ENCODE measurements at regions not wholly inside any gene's neighbourhood (a gene's known extent, or its start where the extent isn't known, plus 50 kb on each side); places are given as distances from the start of the nearest gene placed in this dataset.

DNA sequence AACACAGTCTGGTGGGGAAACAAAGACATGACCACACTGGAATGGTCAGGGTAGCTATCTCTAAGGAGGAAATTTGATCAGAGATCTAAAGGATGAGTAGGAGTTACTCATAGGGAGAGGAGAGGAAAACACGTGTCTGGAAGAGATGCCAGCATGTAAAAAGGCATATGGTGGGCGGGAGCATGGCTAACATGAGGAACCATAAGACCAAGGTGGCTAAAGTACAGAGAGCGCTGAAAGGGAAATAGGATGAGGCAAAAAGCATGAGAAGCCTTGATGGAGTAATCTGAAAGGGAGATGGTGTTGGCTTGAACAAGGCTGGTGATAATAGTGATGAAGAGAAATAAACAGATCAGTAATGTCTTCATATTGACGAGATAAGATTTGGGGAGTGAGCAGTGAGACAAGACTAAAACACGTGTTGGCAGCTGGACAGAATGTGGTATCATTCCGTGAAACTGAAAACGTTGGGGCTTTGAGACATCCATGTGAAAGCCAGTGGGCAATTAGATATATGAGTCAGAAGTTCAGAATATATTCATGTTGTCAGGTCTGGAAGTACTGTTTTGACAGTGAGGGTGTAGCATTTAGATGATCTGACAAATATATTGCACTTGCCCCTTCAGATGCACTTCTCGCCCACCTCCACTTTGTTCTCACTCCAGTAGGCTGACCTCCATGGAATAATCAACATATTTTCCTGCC is 209.1 kb upstream of the KCNN2 start:
- TF ChIP-seq CTCF (IDR thresholded peaks at IDR 0.05) (no peak), POLR2A (IDR thresholded peaks at IDR 0.05) (no peak)
- Histone ChIP-seq H3K4me3 (no peak overlapping the region), H3K4me1 (no peaks in the 10 kb centered on the region), H3K27ac (no peak overlapping the region), H3K9me3 (peaks cover 0 to 29% (median 6%) of the 10 kb centered on the region in 12 donors), H3K27me3 (no peaks in the 10 kb centered on the region), H3K36me3 (no peaks in the 10 kb centered on the region)
- intact Hi-C loops (cut with DNase I) = no loop called here
- WGBS, 4 donors = 72 to 77% (median 73%) methylated on average over 8 of the region's 8 CpGs
- DNase-seq (no peak), ATAC-seq (no peak)

DNA sequence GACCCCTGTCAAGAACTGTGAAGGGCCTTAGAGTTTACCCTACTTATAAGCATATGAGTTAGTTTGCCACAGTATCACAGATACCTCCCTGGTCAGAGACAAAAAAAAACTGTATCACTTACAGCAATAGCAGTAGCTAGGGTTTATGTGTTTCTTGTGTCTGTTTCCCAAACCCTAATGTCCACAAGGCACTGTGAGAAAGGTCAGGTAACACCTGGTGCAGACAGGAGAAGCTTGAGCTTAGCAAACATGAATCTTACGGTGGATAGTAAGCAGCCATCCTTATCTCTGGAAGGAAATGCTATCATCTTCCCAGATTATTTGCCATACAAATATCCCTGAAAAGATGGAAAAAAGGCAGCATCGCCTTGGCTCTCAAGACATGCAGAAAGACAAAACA is 208.5 kb upstream of the KCNN2 start:
- no peaks in the 10 kb centered on the region for H3K36me3 ChIP-seq
- WGBS, 4 donors = 77 to 90% (median 79%) methylated on average over 2 of the region's 2 CpGs
- TF ChIP-seq CTCF (IDR thresholded peaks at IDR 0.05) (no peak), POLR2A (IDR thresholded peaks at IDR 0.05) (no peak)

GRCh38 chr5:114153833-114154232 is 208.0 kb upstream of the KCNN2 start:
- 57 to 80% (median 75%) methylated on average over 1 of the region's 1 CpG for WGBS, 4 donors
- H3K27me3 ChIP-seq = no peaks in the 10 kb centered on the region
- intact Hi-C loops (cut with DNase I) = no loop called here
- no peak overlapping the region for H3K27ac ChIP-seq
- no peaks in the 10 kb centered on the region for H3K4me1 ChIP-seq
- no peak for DNase-seq
- TF ChIP-seq POLR2A (IDR thresholded peaks at IDR 0.05) = no peak
- no peak for TF ChIP-seq CTCF (IDR thresholded peaks at IDR 0.05)
- ATAC-seq = peak in 1 of 4 donors; percentile 29
- no peak overlapping the region for H3K4me3 ChIP-seq
- peaks cover 0 to 29% (median 6%) of the 10 kb centered on the region in 12 donors for H3K9me3 ChIP-seq
- no peaks in the 10 kb centered on the region for H3K36me3 ChIP-seq

More for the DNA sequence above, 208.5 kb upstream of the KCNN2 start:
- DNase-seq = no peak
- peaks cover 0 to 29% (median 6%) of the 10 kb centered on the region in 12 donors for H3K9me3 ChIP-seq
- no peaks in the 10 kb centered on the region for H3K4me1 ChIP-seq
- no peaks in the 10 kb centered on the region for H3K27me3 ChIP-seq
- no peak overlapping the region for H3K4me3 ChIP-seq
- ATAC-seq = no peak
- intact Hi-C loops (cut with DNase I) = no loop called here
- H3K27ac ChIP-seq = no peak overlapping the region

DNA sequence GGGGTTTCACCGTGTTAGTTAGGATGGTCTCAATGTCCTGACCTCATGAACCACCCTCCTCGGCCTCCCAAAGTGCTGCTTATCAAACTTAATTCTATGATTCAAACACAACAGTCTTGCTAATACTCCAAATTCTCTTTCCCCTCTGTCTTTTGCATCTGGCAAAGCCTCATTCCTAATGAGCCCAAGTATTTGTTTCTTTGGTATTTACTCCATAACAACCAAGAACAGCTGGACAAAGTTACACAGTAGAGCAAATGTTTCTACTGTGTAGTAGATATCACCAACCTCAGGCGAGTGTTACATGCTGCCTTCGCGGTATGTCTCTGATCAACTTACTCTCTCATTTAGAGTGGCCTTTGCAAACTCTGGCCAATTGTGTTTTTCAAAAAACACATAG is 195.8 kb upstream of the KCNN2 start:
- intact Hi-C loops (cut with DNase I) = no loop called here
- Histone ChIP-seq H3K4me3 (no peak overlapping the region), H3K4me1 (no peaks in the 10 kb centered on the region), H3K27me3 (no peaks in the 10 kb centered on the region), H3K27ac (no peak overlapping the region), H3K9me3 (peaks cover 0 to 10% (median 0%) of the 10 kb centered on the region in 12 donors), H3K36me3 (no peaks in the 10 kb centered on the region)
- 88 to 94% (median 92%) methylated on average over 5 of the region's 5 CpGs for WGBS, 4 donors
- ATAC-seq (no peak), DNase-seq (no peak)
- TF ChIP-seq POLR2A (IDR thresholded peaks at IDR 0.05) = no peak
- no peak for TF ChIP-seq CTCF (IDR thresholded peaks at IDR 0.05)
